ENCODE measurements at regions not wholly inside any gene's neighbourhood (a gene's known extent, or its start where the extent isn't known, plus 50 kb on each side); places are given as distances from the start of the nearest gene placed in this dataset.

DNA sequence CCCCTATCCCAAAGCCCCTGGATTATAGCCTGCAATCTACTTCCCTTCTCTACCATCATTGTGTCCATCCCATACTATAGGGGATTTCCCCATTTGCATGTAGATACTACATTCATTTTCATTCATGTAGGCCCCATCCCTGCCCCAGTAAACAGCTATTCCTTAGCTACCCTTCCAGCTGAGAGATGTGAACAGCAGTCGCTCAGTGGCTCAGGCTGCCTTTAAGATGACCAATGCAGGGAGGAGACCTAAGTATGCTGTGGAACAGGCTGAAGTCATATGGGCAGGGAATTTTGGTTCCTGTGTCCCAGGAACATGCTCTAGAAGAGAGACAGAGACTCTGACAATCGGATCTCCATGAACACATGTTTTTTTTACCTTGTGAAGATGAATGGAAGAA lies 481.2 kb upstream of the SYT1 start:
- Histone ChIP-seq H3K4me1 (ENCODE audit: control insufficient read depth, insufficient read depth, low read length) (no peaks in the 10 kb centered on the region), H2BK20ac (ENCODE audit: low read depth, low read length) (no peak overlapping the region), H4K20me1 (ENCODE audit: insufficient read depth, low read length) (no peaks in the 10 kb centered on the region), H4K5ac (ENCODE audit: low read depth, low read length) (no peak overlapping the region), H3K9ac (ENCODE audit: low read depth, low read length) (no peak overlapping the region), H2BK5ac (ENCODE audit: low read depth, low read length, poor library complexity, severe bottlenecking) (no peak overlapping the region), H3K14ac (replicated peaks; ENCODE audit: low read depth, low read length) (no peak overlapping the region), H3K36me3 (ENCODE audit: control insufficient read depth, insufficient read depth, low read length) (no peaks in the 10 kb centered on the region), H3K4me3 (ENCODE audit: insufficient read depth, low read depth, low read length) (no peak overlapping the region), H3K27ac (ENCODE audit: insufficient read depth, low read length) (no peak overlapping the region), H3K23ac (ENCODE audit: low read depth, low read length) (no peak overlapping the region), H2AK9ac (replicated peaks; ENCODE audit: low read depth, low read length, poor library complexity) (no peak overlapping the region), H3K4me2 (ENCODE audit: low read depth, low read length) (no peak overlapping the region), H2AFZ (replicated peaks; ENCODE audit: low read length, poor library complexity) (no peak overlapping the region), H2AK5ac (ENCODE audit: low read depth, low read length) (no peak overlapping the region), H3K9me1 (ENCODE audit: insufficient read depth, low read length) (no peaks in the 10 kb centered on the region), H4K8ac (ENCODE audit: low read depth in 2 of 2, low read length in 2 of 2) (no peak overlapping the region), H3K79me1 (ENCODE audit: low read depth in 1 of 2, low read length in 2 of 2) (no peaks in the 10 kb centered on the region), H3K27me3 (ENCODE audit: control insufficient read depth, insufficient read depth, low read length) (no peaks in the 10 kb centered on the region), H2BK15ac (ENCODE audit: low read depth, low read length) (no peak overlapping the region), H3K9me3 (ENCODE audit: control insufficient read depth, insufficient read depth, low read length) (peaks cover 4% of the 10 kb centered on the region), H3K4ac (ENCODE audit: low read depth, low read length) (no peak overlapping the region), H3K56ac (ENCODE audit: extremely low read depth, insufficient read depth, low read length) (no peak overlapping the region), H2BK120ac (ENCODE audit: low read depth, low read length) (no peak overlapping the region), H3K18ac (ENCODE audit: low read depth, low read length) (no peak overlapping the region), H4K91ac (ENCODE audit: insufficient read depth, low read depth, low read length) (no peak overlapping the region)
- intact Hi-C loops (cut with micrococcal nuclease) (no loop called here), in situ Hi-C loops (cut with MboI; ENCODE audit: low sequenced_read_pairs) (no loop called here), dilution Hi-C loops (cut with HindIII; ENCODE audit: low sequenced_read_pairs, unreplicated experiment) (no loop called here)
- DNase-seq (no peak), ATAC-seq (ENCODE audit: low read depth) (no peak)
- BruUV-seq (replicated peaks), result no TSS peak
- TF ChIP-seq SMC3 (IDR thresholded peaks at IDR 0.05; ENCODE audit: low read depth, low read length), result no peak
- TF ChIP-seq, protein P1, sequence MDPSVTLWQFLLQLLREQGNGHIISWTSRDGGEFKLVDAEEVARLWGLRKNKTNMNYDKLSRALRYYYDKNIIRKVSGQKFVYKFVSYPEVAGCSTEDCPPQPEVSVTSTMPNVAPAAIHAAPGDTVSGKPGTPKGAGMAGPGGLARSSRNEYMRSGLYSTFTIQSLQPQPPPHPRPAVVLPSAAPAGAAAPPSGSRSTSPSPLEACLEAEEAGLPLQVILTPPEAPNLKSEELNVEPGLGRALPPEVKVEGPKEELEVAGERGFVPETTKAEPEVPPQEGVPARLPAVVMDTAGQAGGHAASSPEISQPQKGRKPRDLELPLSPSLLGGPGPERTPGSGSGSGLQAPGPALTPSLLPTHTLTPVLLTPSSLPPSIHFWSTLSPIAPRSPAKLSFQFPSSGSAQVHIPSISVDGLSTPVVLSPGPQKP (IDR thresholded peaks at IDR 0.05; ENCODE audit: borderline replicate concordance, low read depth, low read length), result no peak
- no peak for TF ChIP-seq CEBPB (IDR thresholded peaks at IDR 0.05; ENCODE audit: low read depth, low read length)
- TF ChIP-seq RAD21 (IDR thresholded peaks at IDR 0.05; ENCODE audit: low read length), result no peak
- TF ChIP-seq, protein P2, sequence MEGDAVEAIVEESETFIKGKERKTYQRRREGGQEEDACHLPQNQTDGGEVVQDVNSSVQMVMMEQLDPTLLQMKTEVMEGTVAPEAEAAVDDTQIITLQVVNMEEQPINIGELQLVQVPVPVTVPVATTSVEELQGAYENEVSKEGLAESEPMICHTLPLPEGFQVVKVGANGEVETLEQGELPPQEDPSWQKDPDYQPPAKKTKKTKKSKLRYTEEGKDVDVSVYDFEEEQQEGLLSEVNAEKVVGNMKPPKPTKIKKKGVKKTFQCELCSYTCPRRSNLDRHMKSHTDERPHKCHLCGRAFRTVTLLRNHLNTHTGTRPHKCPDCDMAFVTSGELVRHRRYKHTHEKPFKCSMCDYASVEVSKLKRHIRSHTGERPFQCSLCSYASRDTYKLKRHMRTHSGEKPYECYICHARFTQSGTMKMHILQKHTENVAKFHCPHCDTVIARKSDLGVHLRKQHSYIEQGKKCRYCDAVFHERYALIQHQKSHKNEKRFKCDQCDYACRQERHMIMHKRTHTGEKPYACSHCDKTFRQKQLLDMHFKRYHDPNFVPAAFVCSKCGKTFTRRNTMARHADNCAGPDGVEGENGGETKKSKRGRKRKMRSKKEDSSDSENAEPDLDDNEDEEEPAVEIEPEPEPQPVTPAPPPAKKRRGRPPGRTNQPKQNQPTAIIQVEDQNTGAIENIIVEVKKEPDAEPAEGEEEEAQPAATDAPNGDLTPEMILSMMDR (conservative IDR thresholded peaks at IDR 0.05; ENCODE audit: low read depth, low read length), result no peak
- TF ChIP-seq RFX5 (IDR thresholded peaks at IDR 0.05; ENCODE audit: low read depth, low read length), result no peak
- POLR2A ChIA-PET (ENCODE audit: unreplicated experiment), result no interaction called here
- no CpG with 5 or more reads among the region's 2 CpGs for WGBS, 2 experiments (ENCODE audit: extremely low coverage in 2 of 2, insufficient read length in 1 of 2)
- CTCF ChIA-PET, result no interaction called here
